IMR-90 (cell line): ENCODE measurements at regions not wholly inside any gene's neighbourhood (a gene's known extent, or its start where the extent isn't known, plus 50 kb on each side); places are given as distances from the start of the nearest gene placed in this dataset.

Experiments
- ATAC-seq: fragments of 200-7000 bp; cut with Tn5 transposase; 2 replicates; pipeline ENCODE4 v1.9.1; 2020; ENCODE audit warnings: low read depth, mild to moderate bottlenecking, moderate library complexity
- BruUV-seq: library from RNA; stranded (reverse); fragments of 400-500 nt; replicated peaks from 2 replicates; lab custom pipeline; 2021; lab: Mats Ljungman, UMichigan
- CTCF ChIA-PET: fragments of 300-600 bp; formaldehyde crosslinking; extraction: SDS; loops from one replicate; lab custom pipeline; 2021; ENCODE audit warnings: antibody characterized with exemption; lab: Yijun Ruan, JAX
- POLR2A ChIA-PET: fragments of 300-600 bp; sonication (Branson Sonifier 250); formaldehyde crosslinking; loops from one replicate; lab custom pipeline; 2022; ENCODE audit warnings: antibody characterized with exemption; ENCODE audit not compliant: unreplicated experiment; lab: Charles Lee
- DNase-seq: peaks from one replicate; pipeline ENCODE4 v3.0.0; 2013
- H2AFZ ChIP-seq: replicated peaks from 2 replicates; pipeline ENCODE3; 2013; ENCODE audit warnings: low read length, mild to moderate bottlenecking; ENCODE audit not compliant: poor library complexity
- H2AK5ac ChIP-seq: 2 replicates; pipeline ENCODE4 v1.6.1; 2013; ENCODE audit warnings: low read depth, low read length, inconsistent platforms
- H2AK9ac ChIP-seq: replicated peaks from 2 replicates; pipeline ENCODE3; 2013; ENCODE audit warnings: mild to moderate bottlenecking, low read depth, low read length, moderate library complexity; ENCODE audit not compliant: poor library complexity
- H2BK120ac ChIP-seq: 2 replicates; pipeline ENCODE4 v1.6.1; 2013; ENCODE audit warnings: low read depth, low read length, inconsistent platforms
- H2BK15ac ChIP-seq: 3 replicates; pipeline ENCODE4 v1.6.1; 2013; ENCODE audit warnings: low read depth, low read length, inconsistent platforms
- H2BK20ac ChIP-seq: 2 replicates; pipeline ENCODE4 v1.6.1; 2013; ENCODE audit warnings: low read depth, mild to moderate bottlenecking, inconsistent platforms, low read length, moderate library complexity
- H2BK5ac ChIP-seq: 2 replicates; pipeline ENCODE4 v1.6.1; 2013; ENCODE audit warnings: mild to moderate bottlenecking, low read depth, low read length, inconsistent platforms; ENCODE audit not compliant: poor library complexity, severe bottlenecking
- H3K14ac ChIP-seq: replicated peaks from 2 replicates; pipeline ENCODE4 v1.6.1; 2013; ENCODE audit warnings: low read depth, low read length, inconsistent platforms
- H3K18ac ChIP-seq: 2 replicates; pipeline ENCODE4 v1.6.1; 2013; ENCODE audit warnings: low read depth, low read length, control low read depth
- H3K23ac ChIP-seq: 2 replicates; pipeline ENCODE4 v1.6.1; 2013; ENCODE audit warnings: low read depth, low read length, inconsistent platforms
- H3K27ac ChIP-seq: 2 replicates; pipeline ENCODE4 v1.5.1; 2013; ENCODE audit warnings: mild to moderate bottlenecking, control low read depth, low read length; ENCODE audit not compliant: insufficient read depth
- H3K27me3 ChIP-seq: 2 replicates; pipeline ENCODE4 v1.6.1; 2013; ENCODE audit warnings: low read length; ENCODE audit not compliant: control insufficient read depth, insufficient read depth
- H3K36me3 ChIP-seq: 2 replicates; pipeline ENCODE4 v1.6.1; 2013; ENCODE audit warnings: low read length, mixed read lengths; ENCODE audit not compliant: control insufficient read depth, insufficient read depth
- H3K4ac ChIP-seq: 2 replicates; pipeline ENCODE4 v1.6.1; 2013; ENCODE audit warnings: low read depth, low read length, inconsistent platforms
- H3K4me1 ChIP-seq: 2 replicates; pipeline ENCODE4 v1.6.1; 2013; ENCODE audit warnings: low read length, mixed read lengths; ENCODE audit not compliant: control insufficient read depth, insufficient read depth
- H3K4me2 ChIP-seq: 2 replicates; pipeline ENCODE4 v1.6.1; 2013; ENCODE audit warnings: low read depth, mild to moderate bottlenecking, control low read depth, low read length, moderate library complexity
- H3K4me3 ChIP-seq: 2 replicates; pipeline ENCODE4 v1.5.1; 2013; ENCODE audit warnings: low read depth, mild to moderate bottlenecking, control low read depth, low read length, moderate library complexity; ENCODE audit not compliant: insufficient read depth
- H3K56ac ChIP-seq: 2 replicates; pipeline ENCODE4 v1.6.1; 2013; ENCODE audit warnings: low read length, inconsistent platforms; ENCODE audit not compliant: insufficient read depth; ENCODE audit errors: extremely low read depth
- H3K79me1 ChIP-seq, 2 experiments: 2 replicates each; pipeline ENCODE4 v1.6.1; 2013; ENCODE audit warnings: low read length in 2 of 2, inconsistent platforms in 1 of 2, low read depth in 1 of 2
- H3K9ac ChIP-seq: 2 replicates; pipeline ENCODE4 v1.6.1; 2013; ENCODE audit warnings: low read depth, low read length, control low read depth
- H3K9me1 ChIP-seq: 2 replicates; pipeline ENCODE4 v1.6.1; 2013; ENCODE audit warnings: low read length, inconsistent platforms; ENCODE audit not compliant: insufficient read depth
- H3K9me3 ChIP-seq: 2 replicates; pipeline ENCODE4 v1.6.1; 2013; ENCODE audit warnings: low read length; ENCODE audit not compliant: control insufficient read depth, insufficient read depth
- H4K20me1 ChIP-seq: 2 replicates; pipeline ENCODE4 v1.6.1; 2013; ENCODE audit warnings: low read length, inconsistent platforms; ENCODE audit not compliant: insufficient read depth
- H4K5ac ChIP-seq: 2 replicates; pipeline ENCODE4 v1.6.1; 2013; ENCODE audit warnings: mild to moderate bottlenecking, low read depth, low read length, control low read depth
- H4K8ac ChIP-seq, 2 experiments: 2 replicates each; pipeline ENCODE4 v1.6.1; 2013; ENCODE audit warnings: low read depth in 2 of 2, low read length in 2 of 2, control low read depth in 1 of 2, inconsistent platforms in 1 of 2
- H4K91ac ChIP-seq: 2 replicates; pipeline ENCODE4 v1.6.1; 2013; ENCODE audit warnings: low read depth, low read length, inconsistent platforms; ENCODE audit not compliant: insufficient read depth
- BHLHE40 ChIP-seq: fragments of 150-350 bp; IDR thresholded peaks from 2 replicates; pipeline ENCODE4 v1.6.1; 2016; ENCODE audit warnings: mild to moderate bottlenecking, low read depth, low read length
- WGBS, 2 experiments: methylation state at CpG; one replicate each; pipeline versions ENCODE4 v1.1.5 to v1.1.7; 2013; ENCODE audit warnings: missing lambda C conversion rate in 2 of 2; ENCODE audit not compliant: insufficient read length in 1 of 2; ENCODE audit errors: extremely low coverage in 2 of 2; 5-methylcytosine and 5-hydroxymethylcytosine counted together
- dilution Hi-C: fragments of 300-500 bp; cut with HindIII; formaldehyde crosslinking; loops from one replicate; pipeline ENCODE4 v1.14.3; 2018; ENCODE audit warnings: low sequenced_read_pairs; ENCODE audit not compliant: unreplicated experiment
- in situ Hi-C: fragments of 300-500 bp; cut with MboI; formaldehyde crosslinking; loops from 3 replicates; pipeline ENCODE4 v1.14.3; 2019; ENCODE audit warnings: low sequenced_read_pairs, inconsistent platforms, mixed read lengths
- intact Hi-C: fragments of 100-400 bp; cut with micrococcal nuclease; formaldehyde crosslinking; loops from 2 replicates; pipeline ENCODE4 v1.10.0; 2022

- Histone ChIP-seq H4K5ac (no peak overlapping the region), H2BK20ac (no peak overlapping the region), H3K27ac (no peak overlapping the region), H2AFZ (no peak overlapping the region), H4K91ac (no peak overlapping the region), H4K20me1 (no peaks in the 10 kb centered on the region), H3K56ac (no peak overlapping the region), H2BK5ac (no peak overlapping the region), H2BK15ac (no peak overlapping the region), H3K23ac (no peak overlapping the region), H2AK9ac (no peak overlapping the region), H2BK120ac (no peak overlapping the region), H3K9me1 (no peaks in the 10 kb centered on the region), H3K79me1 (no peaks in the 10 kb centered on the region), H3K9me3 (no peaks in the 10 kb centered on the region), H3K36me3 (no peaks in the 10 kb centered on the region), H2AK5ac (no peak overlapping the region), H4K8ac (no peak overlapping the region), H3K14ac (no peak overlapping the region), H3K4me1 (no peaks in the 10 kb centered on the region), H3K9ac (no peak overlapping the region), H3K4me3 (no peak overlapping the region), H3K18ac (no peak overlapping the region), H3K4ac (no peak overlapping the region), H3K27me3 (no peaks in the 10 kb centered on the region), H3K4me2 (no peak overlapping the region)
- no peak for DNase-seq
- ChIA-PET POLR2A (no interaction called here), CTCF (no interaction called here)
- intact Hi-C loops = no loop called here
- no TSS peak for BruUV-seq
- WGBS, 2 experiments = 40% methylated on average over 1 of the region's 6 CpGs; no CpG with 5 or more reads in 1 of the 2 experiments
- no peak for ATAC-seq
- no peak for TF ChIP-seq BHLHE40
- dilution Hi-C loops = no loop called here
- in situ Hi-C loops = no loop called here
Observed at GRCh38 chr5:158349987-158350386, 491.0 kb upstream of the CLINT1 start.
